PC-3 (cell line): ENCODE measurements at regions not wholly inside any gene's neighbourhood (a gene's known extent, or its start where the extent isn't known, plus 50 kb on each side); places are given as distances from the start of the nearest gene placed in this dataset.

Source experiments
- CTCF ChIP-seq: fragments of 300-600 bp; sonication (generic); conservative IDR thresholded peaks from 2 replicates; pipeline ENCODE4 v1.5.1; 2017; ENCODE audit warnings: antibody characterized with exemption, low read depth, mild to moderate bottlenecking, low read length
- EZH2 ChIP-seq: fragments of 300-600 bp; sonication (generic); IDR thresholded peaks from one replicate; pipeline ENCODE4 v1.6.1; 2017; ENCODE audit warnings: antibody characterized with exemption, mild to moderate bottlenecking, low read length; ENCODE audit not compliant: unreplicated experiment
- EZH2phosphoT487 ChIP-seq: fragments of 300-600 bp; sonication (generic); IDR thresholded peaks from 2 replicates; pipeline ENCODE4 v1.6.1; 2018; ENCODE audit warnings: mild to moderate bottlenecking, antibody characterized with exemption, low read length, borderline replicate concordance

DNA sequence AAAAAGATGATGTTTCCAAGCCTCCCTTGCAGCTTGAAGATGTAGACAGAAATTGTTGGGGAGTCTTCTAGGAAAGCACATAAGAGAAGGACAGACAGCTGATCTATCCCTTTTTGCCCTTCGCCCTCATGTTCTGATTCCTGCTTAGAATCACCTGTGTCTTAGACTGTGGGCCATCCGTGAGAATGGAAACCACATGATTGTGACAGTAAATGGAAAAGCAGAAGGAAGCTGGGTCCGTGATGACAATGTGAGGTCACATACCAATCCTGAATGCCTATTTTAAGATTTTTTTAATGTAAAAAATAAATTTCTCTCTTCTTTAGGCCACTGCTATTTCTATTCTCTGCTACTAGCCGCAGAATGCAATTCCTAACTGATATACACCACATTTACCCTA is 67.7 kb upstream of the C1orf87 start:
- TF ChIP-seq CTCF (no peak), EZH2phosphoT487 (no peak), EZH2 (no peak)
